NCI-H146 treated with DMSO at 0.1 percent for 48 hours (cell line): ENCODE measurements at regions not wholly inside any gene's neighbourhood (a gene's known extent, or its start where the extent isn't known, plus 50 kb on each side); places are given as distances from the start of the nearest gene placed in this dataset.
"Not testable (repeated sequence)": the region's sequence is repeated elsewhere in the genome, so short reads cannot be mapped to it uniquely, and the experiment has no call there.

Source experiments
- DNase-seq: peaks from one replicate; lab custom pipeline; 2025; ENCODE audit not compliant: unreplicated experiment; lab: John Stamatoyannopoulos, UW

DNA sequence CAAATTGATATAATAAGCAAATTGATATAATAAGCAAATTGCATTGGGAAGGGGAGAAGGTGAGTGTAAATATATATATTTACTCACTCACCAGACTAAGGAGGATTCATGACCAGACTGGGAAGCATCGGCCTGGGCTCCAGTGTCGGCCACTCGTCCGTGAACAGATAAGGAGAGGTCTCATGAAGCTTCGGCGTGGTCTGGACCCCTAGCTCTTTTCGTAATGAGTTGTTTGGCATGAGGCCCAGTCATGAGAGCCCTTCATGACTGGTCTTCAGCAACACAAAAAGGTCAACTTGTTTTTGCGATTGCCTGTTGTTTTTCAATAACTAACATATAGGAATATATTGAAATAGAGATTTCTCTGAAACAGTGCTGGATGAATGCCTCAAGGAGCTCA, 222.9 kb upstream of the KCNK2 start:
- no peak for DNase-seq

DNA sequence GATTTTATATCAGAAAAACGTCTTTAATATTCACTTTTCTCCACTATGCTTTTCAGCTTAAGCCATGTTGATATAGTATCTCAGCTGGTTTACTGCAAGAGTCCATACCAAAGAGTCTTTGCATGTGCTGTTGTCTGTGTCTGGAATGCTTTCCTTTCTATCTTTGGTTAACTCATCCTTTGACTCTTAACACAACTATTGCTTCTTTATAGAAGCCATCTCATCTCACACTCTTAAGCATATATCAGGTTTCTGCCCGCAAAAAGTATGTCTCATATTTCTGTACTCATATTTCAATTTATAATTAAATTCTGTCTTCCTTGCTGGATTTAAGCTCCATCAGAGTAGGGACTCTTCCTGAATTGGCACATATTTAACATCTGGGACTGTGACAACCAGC, 220.9 kb upstream of the KCNK2 start:
- no peak for DNase-seq

DNA sequence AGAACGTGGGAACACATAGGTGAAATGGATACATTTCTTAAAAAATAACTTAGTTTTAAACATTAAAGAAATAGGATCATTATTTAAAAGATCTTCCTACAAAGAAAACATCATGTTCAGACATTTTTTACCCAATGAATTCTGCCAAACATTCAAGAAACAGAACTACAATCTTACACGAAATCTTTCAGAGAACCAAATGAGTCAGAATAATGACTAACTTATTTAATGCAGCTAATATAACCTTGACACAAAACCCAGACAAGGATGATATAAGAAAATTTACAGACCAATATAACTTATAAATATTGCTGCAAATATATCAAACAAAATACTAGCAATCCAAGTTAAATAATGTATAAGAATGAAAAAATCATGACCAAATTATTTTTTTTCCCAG, 220.1 kb upstream of the KCNK2 start:
- DNase-seq: no peak

DNA sequence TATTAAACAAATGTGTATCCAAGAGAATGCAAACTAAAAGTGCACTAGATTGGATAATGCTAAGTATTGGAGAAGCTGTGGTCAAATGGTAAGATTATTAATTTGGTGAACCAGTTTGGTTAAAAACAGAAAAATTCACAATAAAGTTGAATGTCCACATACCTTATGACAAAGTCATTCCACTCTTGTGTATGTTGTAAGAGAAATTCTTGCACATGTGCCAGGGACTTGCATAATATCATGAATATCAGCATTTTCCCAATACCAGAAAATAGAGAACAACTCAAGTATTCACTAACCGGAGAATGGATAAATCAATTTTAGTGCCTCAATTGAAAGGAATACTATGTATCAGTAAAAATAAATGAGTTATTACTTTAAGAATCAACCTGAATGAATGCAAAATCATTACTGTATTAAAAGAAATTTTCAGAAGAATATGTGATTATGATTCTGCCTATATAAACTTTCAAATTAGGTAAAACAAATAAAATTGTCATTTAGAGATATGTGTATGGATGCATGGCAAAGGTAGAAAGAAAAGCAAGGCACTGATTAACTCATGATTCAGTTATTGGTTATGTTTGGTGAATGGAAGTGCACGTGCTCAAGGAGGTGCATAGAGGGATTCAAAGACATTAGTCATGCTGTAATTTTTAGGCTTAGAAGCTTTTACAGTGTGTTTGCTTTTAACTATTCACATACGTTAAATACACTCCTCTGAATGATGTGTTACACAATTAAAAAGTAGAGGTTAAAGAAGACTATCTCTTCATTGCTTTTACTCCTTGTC, 217.4 kb upstream of the KCNK2 start:
- DNase-seq: no peak

DNA sequence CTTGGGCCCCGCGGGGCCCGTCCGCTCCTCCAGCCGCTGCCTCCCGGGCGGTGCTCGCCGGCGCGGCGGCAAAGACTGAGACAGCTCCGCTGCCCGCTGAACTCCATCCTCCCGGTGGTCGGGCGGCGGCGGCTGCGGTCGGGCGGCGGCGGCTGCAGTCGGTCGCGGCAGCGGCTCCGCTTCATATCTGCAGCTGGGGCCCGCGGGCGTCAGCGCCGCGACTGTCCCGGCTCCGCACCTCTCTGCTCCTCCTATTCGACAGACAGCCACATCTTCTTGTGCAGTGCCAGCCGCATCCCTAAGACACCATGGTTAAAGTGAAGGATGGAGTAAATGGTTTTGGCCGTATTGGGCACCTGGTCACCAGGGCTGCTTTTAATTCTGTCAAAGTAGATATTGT, 212.1 kb upstream of the KCNK2 start:
- not testable (repeated sequence) for DNase-seq

DNA sequence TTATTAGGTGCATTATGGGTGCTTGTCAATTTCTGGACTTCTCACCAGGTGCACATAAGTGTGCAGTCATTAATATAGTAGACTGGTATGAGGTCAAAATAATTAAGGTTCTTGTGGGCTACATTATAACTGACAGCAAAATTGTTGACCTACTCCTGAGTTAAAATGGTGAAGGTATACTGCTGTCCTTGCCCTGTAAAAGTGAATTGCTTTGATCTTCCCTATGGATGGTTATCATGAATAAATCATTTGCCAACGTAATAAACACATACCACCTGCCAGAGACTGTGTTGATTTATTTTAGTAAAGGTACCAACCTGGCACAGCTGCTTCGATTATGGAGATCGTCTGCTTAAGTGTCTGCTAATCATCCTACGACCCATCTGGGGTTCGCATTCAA, 201.6 kb upstream of the KCNK2 start:
- no peak for DNase-seq

DNA sequence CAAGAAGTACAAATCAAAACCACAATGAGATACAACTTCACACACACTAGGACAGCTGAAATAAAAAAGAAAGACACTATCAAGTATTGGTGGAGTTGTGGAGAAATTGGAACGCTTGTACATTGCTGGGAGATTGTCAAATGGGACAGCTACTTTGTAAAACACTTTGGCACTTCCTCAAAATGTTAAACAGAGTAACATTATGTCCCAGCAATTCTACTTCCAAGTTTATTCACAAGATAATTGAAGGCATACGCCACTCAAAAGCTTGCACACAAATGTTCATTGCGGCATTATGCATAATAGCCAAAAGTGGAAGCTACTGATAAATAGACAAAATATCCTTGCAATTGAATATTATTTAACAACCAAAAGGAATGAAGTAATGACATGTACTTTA, 199.9 kb upstream of the KCNK2 start:
- DNase-seq: no peak

DNA sequence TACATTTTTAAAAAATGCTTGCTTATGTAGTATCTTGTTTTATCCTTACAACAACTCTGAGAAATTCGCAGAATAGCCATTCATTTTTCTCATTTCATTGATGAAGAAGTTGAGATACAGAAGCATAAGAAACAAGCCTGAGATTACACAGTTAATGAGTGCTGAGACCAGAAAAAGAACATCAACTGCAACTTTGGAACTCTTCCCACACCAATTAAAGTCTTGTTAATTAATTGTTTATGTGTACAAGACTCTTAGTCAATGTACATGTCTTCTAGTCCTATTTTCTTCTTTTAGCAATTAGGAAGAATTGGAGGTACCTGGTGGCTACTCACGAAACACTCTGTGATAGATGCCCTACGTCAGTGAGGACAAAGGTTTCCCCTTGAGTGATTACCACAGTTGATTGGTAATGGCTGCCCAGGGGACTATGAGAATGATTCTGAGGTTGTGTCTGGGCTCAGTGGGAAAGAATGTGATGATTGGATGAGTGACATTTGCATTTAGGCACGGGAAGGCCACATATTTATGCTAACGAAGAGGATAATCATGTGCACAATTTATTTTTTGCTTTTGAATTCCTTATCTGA, 187.4 kb upstream of the KCNK2 start:
- DNase-seq: no peak

DNA sequence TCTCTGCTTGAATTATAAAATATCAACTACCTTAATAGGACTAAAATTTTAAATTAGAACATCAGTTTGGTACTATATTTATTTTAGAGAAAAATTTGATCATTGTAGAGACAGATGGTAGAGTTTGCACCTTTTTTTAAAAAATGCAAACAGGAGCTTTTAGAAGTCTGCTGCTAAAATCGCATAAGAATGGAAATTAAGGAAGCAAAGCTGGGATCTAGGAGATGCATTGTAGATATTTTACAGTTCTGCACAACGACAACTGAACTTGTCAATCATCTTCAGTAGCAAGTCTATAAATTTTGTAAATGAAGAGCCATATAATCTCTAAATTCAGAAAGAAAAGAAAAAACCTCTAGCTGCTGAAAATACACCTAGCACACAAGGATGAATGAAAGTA, 185.6 kb upstream of the KCNK2 start:
- DNase-seq: no peak

DNA sequence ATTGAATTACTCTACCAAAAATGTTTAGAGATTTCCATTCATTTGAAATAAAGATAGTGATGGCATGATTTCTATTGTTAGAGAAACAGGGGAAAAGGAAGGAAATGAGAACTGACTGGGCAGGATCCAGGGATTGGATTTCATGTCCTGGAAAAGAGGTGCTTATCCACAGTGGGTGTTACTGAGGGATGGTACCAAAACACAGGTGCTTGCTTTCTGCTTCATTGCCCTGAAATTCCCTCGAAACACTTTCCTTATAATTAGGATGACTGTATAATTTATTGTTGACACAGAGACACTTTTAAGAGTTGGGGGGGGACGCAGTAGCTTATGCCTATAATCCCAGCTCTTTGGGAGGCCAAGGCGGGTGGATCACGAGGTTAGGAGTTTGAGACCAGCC, 185.0 kb upstream of the KCNK2 start:
- peak; percentile 25 for DNase-seq

DNA sequence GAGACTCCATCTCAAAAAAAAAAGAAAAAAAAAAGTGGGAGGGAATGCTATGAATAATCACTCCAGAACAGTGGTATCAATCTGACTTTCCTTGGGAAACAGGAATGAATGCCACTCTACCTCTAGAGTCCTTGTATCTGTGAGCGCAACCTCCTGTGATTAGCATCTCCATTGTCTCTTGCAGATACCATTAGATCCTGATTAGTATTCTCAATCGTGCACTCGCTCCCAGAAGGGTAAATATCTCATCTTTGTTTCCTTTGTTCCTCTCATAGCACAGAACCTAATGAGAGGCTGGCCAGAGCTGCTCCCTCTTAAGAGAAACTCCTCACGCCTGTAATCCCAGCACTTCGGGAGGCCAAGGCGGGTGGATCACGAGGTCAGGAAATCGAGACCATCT, 184.4 kb upstream of the KCNK2 start:
- peak; percentile 6 for DNase-seq

DNA sequence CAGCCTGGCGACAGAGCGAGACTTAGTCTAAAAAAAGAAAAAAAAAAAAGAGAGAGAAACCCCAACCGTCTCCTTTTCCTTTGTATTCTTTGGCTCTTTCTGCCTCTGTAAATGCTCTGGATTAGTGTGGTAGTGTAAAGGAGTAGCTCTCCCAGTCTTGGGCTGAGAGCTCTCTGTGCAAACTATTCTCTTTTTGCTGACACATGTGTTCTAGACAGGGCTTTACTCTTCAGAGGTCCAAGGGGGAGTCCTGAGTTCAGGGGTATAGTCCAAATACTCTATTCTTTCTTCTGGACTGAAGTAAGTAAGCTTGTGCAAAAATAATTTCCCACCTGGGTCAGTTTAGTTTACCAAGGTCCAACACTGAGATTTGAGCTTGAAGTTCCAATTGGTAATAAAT, 183.8 kb upstream of the KCNK2 start:
- no peak for DNase-seq

DNA sequence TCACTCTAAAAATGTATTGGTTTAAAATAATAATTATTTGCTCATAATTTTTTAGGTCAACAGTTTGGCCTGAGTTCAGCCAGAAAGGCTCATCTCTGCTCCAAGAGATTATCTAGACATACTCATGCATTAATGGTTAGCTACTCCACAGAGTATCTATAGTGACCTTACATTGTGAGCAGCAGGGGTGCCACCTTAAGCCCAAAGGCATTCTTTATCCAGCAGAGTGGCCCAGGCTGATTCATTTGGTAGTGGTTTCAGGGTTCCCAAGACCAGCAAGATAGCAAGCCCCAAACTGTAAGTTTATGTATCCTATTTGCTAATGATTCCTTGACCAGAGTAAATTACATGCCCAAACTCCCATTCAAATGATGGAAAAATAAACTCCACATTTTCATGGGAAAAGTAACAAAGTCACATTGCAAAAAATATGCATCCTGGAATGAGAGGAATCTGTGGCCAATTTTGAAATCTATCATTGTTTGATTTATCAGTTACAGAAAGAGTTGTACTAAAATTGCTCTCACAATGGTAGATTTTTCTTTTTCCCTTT, 182.6 kb upstream of the KCNK2 start:
- DNase-seq: no peak

DNA sequence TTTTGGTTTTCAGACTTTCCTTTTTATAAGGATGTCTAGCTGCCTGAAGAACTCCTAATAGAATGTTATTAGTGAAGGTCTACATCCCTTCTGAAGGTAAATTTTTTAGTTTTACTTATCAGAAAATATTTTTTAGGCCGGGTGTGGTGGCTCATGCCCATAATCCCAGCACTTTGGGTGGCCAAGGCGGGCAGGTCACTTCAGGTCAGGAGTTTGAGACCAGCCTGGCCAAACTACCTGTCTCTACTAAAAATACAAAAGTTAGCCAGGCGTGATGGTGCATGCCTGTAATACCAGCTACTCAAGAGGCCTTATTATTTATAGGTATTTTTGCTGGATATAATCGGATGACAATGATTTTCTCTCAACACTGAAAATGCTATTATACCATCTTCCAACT, 181.9 kb upstream of the KCNK2 start:
- DNase-seq: no peak

DNA sequence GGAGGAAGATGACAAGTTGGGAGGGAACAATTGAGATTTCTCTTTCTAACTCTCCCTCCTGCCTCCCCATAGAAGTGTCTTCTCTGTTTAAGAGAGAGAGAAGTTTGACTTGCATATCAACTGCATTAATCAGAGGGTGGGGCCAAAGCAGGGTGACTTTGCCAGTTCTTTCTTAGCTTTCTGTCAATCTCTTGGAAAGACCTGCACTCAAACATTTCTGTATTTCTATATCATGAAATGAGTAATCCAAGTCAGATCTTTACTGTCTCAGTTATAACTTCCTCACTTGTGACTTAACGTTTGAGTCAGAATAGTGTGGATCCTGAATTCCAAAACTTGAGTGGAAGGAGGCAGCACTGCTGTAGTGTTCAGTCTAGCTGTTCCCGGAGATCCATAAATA, 180.8 kb upstream of the KCNK2 start:
- no peak for DNase-seq

DNA sequence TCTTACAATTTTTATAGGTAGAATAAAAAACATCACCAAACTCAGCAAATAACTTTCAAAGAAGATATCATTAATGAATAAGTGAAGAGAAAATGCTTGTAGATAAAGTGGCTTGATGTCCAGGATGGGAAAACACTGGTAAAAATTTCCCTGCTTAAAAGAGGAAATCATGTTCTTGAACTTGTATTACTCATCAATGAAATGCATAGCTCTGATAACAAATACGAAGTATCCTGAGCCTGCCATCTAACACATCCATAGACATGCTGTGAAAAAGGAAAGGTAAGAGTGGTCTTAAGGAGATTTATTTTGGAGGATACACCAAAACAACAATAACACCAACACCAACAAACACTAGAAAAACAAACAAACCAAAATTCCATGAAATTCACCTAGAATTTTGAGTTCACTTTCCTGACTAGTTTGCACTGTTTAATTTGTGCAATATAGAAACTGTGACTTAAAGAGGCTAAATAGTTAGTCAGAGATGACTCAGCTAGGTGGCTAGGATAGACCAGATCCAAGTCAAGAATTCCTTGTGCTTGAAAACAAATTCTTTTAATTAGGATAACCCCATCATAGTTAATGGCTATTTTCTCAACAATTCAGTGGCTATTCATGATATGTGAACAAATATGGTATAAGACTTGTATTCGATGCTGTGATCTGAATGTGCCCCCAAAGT, 179.8 kb upstream of the KCNK2 start:
- DNase-seq: no peak

DNA sequence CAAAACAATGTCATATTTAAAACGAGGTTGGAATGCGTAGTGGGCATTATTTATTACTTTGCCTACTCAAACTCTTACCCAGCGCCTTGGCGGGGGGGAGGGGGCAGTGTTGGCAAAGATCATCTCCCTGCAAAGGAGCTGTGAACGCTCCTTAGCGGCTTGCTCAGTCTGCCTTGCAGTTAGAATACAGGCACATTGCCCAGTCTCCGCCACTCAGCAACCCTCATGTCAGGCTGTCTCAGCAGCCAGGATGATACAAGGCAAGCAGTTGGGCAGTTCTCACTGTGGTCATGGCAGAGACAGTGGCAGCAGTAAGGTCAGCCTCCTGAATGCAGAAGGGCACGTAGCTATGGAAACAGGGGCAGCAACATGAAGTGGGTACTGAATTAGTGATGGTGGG, 170.4 kb upstream of the KCNK2 start:
- no peak for DNase-seq

DNA sequence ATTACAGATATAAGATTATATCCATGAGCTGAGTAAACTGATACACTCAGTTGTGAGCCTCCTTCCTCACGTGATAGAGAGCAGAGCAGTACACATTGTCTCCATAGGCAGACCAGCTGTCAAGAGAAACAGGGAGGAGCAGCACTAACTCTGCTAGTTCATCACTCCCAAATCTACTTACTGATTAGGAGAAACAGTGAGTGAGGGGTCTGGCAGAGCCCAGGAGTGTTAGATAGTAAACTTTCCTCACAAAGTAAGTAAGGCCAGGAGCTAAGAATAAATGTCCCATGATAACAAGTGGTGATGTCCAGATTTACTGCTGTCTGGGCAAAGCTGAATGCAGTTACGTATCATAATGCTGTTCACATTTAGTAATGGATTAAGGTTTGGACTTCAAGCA, 168.6 kb upstream of the KCNK2 start:
- no peak for DNase-seq

DNA sequence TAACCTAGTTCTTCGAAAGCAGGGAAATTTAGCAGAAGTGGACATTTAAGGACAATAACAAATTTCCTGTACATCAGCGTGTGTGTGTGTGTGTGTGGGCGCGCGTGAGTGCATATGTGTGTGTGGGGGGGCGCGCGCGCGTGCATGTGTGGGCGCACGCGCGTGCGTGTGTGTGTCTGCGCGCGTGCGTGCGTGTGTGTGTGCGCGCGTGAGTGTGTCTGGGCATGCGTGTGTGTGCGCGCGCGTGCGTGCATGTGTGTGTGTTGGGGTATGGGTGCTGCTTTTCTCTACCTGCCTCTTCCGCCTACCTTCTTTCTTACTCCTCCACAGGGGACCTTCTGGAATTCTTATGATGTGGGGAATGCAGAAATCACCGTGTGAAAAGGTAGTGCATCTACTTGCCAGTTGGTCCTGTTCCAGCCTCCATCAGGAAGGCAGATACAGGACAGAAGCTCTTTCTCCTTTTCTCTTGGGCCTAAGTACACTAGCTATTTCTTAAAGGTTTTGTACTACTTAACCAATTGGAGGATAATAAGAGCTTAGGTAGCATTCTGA, 165.4 kb upstream of the KCNK2 start:
- DNase-seq: no peak

DNA sequence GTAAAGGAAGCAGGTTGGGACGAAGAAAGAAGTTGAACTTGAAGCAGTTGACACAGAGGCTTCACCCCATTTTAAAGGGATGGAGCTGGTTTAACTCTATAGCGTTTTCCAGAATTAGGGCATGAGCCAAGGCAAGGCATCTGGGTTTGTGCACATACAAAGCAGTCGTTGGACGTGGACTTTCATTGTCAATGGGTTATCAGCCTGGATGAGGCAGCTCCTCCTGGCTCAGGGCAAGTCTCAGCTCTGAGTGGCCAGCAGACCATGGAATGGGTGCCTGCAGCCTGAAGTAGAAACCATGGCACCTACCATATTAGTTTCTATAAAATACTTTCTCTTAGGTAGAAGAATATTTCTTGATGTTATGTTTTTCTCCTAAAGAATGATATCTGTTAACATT, 163.8 kb upstream of the KCNK2 start:
- no peak for DNase-seq

DNA sequence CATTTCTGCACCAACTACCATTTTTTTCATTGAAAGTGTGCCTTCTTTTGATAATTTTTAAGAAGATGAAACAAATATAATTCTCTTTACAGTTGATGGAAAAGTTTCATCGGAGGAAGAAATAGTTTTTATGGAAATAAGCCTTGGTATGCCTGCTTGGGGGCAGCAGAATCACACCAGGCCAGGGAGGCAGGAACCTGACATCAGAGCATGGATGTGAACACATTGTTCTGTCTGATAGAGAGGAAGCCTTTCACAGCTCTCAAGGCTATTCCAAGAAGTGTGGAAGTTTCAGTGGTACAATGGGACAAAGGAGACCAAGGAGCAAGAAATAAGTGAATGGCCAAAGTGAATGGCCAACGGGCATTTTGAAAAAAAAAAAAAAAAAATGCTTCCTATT, 162.2 kb upstream of the KCNK2 start:
- no peak for DNase-seq
